ENCODE measurements at regions not wholly inside any gene's neighbourhood (a gene's known extent, or its start where the extent isn't known, plus 50 kb on each side); places are given as distances from the start of the nearest gene placed in this dataset.

DNA sequence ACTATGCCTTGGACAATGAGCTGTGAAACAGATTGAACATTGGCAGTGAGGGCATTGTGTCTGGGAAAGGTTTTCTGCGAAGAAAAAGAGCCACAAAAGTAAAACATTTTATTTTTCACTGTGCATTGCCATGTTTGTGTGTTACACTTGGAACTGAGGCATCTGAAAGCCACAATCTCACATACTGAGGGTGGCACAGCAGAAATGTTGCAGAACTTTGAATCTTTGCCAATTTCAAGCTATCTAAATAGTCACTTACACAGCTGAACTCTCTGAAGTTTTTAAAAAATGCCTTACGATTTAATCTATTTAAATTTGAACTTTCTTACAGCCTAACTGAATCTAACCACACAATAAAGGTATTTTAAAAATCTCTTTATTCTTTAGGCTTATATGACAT, 154.1 kb upstream of the GRM7 start:
- TF ChIP-seq, protein P1, sequence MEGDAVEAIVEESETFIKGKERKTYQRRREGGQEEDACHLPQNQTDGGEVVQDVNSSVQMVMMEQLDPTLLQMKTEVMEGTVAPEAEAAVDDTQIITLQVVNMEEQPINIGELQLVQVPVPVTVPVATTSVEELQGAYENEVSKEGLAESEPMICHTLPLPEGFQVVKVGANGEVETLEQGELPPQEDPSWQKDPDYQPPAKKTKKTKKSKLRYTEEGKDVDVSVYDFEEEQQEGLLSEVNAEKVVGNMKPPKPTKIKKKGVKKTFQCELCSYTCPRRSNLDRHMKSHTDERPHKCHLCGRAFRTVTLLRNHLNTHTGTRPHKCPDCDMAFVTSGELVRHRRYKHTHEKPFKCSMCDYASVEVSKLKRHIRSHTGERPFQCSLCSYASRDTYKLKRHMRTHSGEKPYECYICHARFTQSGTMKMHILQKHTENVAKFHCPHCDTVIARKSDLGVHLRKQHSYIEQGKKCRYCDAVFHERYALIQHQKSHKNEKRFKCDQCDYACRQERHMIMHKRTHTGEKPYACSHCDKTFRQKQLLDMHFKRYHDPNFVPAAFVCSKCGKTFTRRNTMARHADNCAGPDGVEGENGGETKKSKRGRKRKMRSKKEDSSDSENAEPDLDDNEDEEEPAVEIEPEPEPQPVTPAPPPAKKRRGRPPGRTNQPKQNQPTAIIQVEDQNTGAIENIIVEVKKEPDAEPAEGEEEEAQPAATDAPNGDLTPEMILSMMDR (IDR thresholded peaks at IDR 0.05; ENCODE audit: borderline replicate concordance, extremely low read depth, low read length, poor library complexity, severe bottlenecking): no peak
- no peak for TF ChIP-seq EZH2 (IDR thresholded peaks at IDR 0.05; ENCODE audit: borderline replicate concordance, low read depth, low read length, severe bottlenecking)

All from DND-41 (cell line).